ENCODE measurements at regions not wholly inside any gene's neighbourhood (a gene's known extent, or its start where the extent isn't known, plus 50 kb on each side); places are given as distances from the start of the nearest gene placed in this dataset.

DNA sequence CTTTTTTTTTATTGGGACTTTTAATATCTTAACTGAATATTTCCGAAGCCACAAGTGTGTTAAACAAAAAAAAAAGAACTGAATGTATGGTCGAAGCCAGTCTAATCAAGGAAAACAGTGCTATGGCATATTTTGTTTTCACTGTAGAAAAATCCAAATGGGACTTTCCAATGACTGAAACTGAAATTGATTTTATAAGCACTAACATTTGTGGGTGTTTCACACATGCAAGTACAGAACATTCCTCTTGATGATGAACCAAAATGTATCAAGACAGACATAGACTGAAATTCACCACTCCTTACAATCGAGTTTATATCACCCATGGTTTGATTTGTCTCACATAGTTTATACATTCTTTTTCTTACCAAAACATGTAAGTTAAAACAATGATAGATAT is 1026.8 kb downstream of the CDH18 start:
- DNase-seq, result no peak
- H3K27ac ChIP-seq (ENCODE audit: insufficient read depth in 1 of 2, low read depth in 1 of 2, low read length in 2 of 2, poor library complexity in 1 of 2, severe bottlenecking in 2 of 2), result no peak overlapping the region
- WGBS (ENCODE audit: insufficient coverage), result 60% methylated on average over 1 of the region's 3 CpGs
- ChIA-PET POLR2A (no interaction called here), CTCF (no interaction called here)
- no peaks in the 10 kb centered on the region for H3K4me1 ChIP-seq (ENCODE audit: control extremely low read depth in 1 of 4, control insufficient read depth in 4 of 4, insufficient read depth in 4 of 4, low read length in 3 of 4)
- H3K36me3 ChIP-seq (ENCODE audit: control insufficient read depth in 4 of 4, insufficient read depth in 4 of 4, low read length in 3 of 4), result no peaks in the 10 kb centered on the region
- H3K4me3 ChIP-seq (ENCODE audit: control insufficient read depth in 1 of 7, extremely low read depth in 1 of 7, insufficient read depth in 4 of 7, low read depth in 2 of 7, low read length in 6 of 7), result no peak overlapping the region
- H3K27me3 ChIP-seq (replicated peaks in 2 of 5; ENCODE audit: control insufficient read depth in 4 of 5, insufficient read depth in 5 of 5, low read length in 4 of 5), result no peaks in the 10 kb centered on the region
- no peaks in the 10 kb centered on the region for H3K9me3 ChIP-seq (ENCODE audit: control extremely low read depth in 1 of 5, control insufficient read depth in 4 of 5, insufficient read depth in 2 of 5, low read depth in 1 of 5, low read length in 4 of 5)

DNA sequence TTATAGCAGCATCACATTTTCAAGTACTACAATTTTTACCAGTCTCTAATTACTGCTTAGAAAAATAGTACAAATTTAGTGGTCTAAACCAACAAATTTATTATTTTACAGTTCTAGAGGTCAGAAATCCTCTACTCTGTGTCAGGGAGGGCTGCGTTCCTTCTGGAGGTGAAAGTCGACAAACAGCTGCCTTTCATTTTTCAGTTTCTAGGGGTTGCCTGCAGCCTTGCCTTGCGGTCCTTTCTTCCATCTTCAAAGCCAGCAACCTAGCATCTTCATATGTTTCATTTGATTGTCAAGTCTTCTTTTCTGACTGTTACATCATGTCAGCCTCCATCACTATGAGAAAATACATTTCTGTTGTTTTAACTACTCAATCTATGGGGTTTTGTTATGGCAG is 1022.1 kb downstream of the CDH18 start:
- POLR2A ChIA-PET, result no interaction called here
- Histone ChIP-seq H3K27me3 (replicated peaks in 2 of 5; ENCODE audit: control insufficient read depth in 4 of 5, insufficient read depth in 5 of 5, low read length in 4 of 5) (no peaks in the 10 kb centered on the region), H3K4me3 (ENCODE audit: control insufficient read depth in 1 of 7, extremely low read depth in 1 of 7, insufficient read depth in 4 of 7, low read depth in 2 of 7, low read length in 6 of 7) (no peak overlapping the region), H3K27ac (ENCODE audit: insufficient read depth in 1 of 2, low read depth in 1 of 2, low read length in 2 of 2, poor library complexity in 1 of 2, severe bottlenecking in 2 of 2) (no peak overlapping the region), H3K36me3 (ENCODE audit: control insufficient read depth in 4 of 4, insufficient read depth in 4 of 4, low read length in 3 of 4) (no peaks in the 10 kb centered on the region), H3K4me1 (ENCODE audit: control extremely low read depth in 1 of 4, control insufficient read depth in 4 of 4, insufficient read depth in 4 of 4, low read length in 3 of 4) (no peaks in the 10 kb centered on the region), H3K9me3 (ENCODE audit: control extremely low read depth in 1 of 5, control insufficient read depth in 4 of 5, insufficient read depth in 2 of 5, low read depth in 1 of 5, low read length in 4 of 5) (no peaks in the 10 kb centered on the region)
- CTCF ChIA-PET, result no interaction called here
- 100% methylated on average over 3 of the region's 3 CpGs for WGBS (ENCODE audit: insufficient coverage)
- no peak for DNase-seq

DNA sequence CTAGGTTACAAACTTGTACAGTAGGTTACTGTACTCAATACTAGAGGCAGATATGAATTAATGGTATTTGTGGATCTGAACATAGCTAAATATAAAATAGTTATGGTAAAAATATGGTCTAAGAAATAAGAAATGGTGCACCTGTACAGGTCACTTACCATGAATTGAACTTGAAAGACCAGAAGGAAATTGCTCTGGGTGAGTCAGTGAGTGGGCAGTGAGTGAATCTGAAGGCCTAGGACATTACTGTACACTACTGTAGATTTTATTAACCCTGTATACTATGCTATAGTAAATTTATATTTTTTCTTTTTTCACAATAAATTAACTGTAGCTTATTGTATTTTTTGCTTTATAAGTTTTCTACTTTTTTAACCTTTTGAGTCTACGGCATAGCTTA is 1020.4 kb downstream of the CDH18 start:
- Histone ChIP-seq H3K4me3 (ENCODE audit: control insufficient read depth in 1 of 7, extremely low read depth in 1 of 7, insufficient read depth in 4 of 7, low read depth in 2 of 7, low read length in 6 of 7) (no peak overlapping the region), H3K4me1 (ENCODE audit: control extremely low read depth in 1 of 4, control insufficient read depth in 4 of 4, insufficient read depth in 4 of 4, low read length in 3 of 4) (no peaks in the 10 kb centered on the region), H3K36me3 (ENCODE audit: control insufficient read depth in 4 of 4, insufficient read depth in 4 of 4, low read length in 3 of 4) (no peaks in the 10 kb centered on the region), H3K27me3 (replicated peaks in 2 of 5; ENCODE audit: control insufficient read depth in 4 of 5, insufficient read depth in 5 of 5, low read length in 4 of 5) (no peaks in the 10 kb centered on the region), H3K27ac (ENCODE audit: insufficient read depth in 1 of 2, low read depth in 1 of 2, low read length in 2 of 2, poor library complexity in 1 of 2, severe bottlenecking in 2 of 2) (no peak overlapping the region), H3K9me3 (ENCODE audit: control extremely low read depth in 1 of 5, control insufficient read depth in 4 of 5, insufficient read depth in 2 of 5, low read depth in 1 of 5, low read length in 4 of 5) (no peaks in the 10 kb centered on the region)
- CTCF ChIA-PET, result no interaction called here
- DNase-seq, result no peak
- WGBS (ENCODE audit: insufficient coverage), result no CpG with 5 or more reads among the region's 1 CpG
- POLR2A ChIA-PET, result no interaction called here

- ChIA-PET POLR2A (no interaction called here), CTCF (no interaction called here)
- H3K4me3 ChIP-seq (ENCODE audit: control insufficient read depth in 1 of 7, extremely low read depth in 1 of 7, insufficient read depth in 4 of 7, low read depth in 2 of 7, low read length in 6 of 7), result no peak overlapping the region
- 100% methylated on average over 3 of the region's 6 CpGs for WGBS (ENCODE audit: insufficient coverage)
- no peaks in the 10 kb centered on the region for H3K36me3 ChIP-seq (ENCODE audit: control insufficient read depth in 4 of 4, insufficient read depth in 4 of 4, low read length in 3 of 4)
- H3K4me1 ChIP-seq (ENCODE audit: control extremely low read depth in 1 of 4, control insufficient read depth in 4 of 4, insufficient read depth in 4 of 4, low read length in 3 of 4), result no peaks in the 10 kb centered on the region
- H3K9me3 ChIP-seq (ENCODE audit: control extremely low read depth in 1 of 5, control insufficient read depth in 4 of 5, insufficient read depth in 2 of 5, low read depth in 1 of 5, low read length in 4 of 5), result no peaks in the 10 kb centered on the region
- DNase-seq, result no peak
- H3K27ac ChIP-seq (ENCODE audit: insufficient read depth in 1 of 2, low read depth in 1 of 2, low read length in 2 of 2, poor library complexity in 1 of 2, severe bottlenecking in 2 of 2), result no peak overlapping the region
- H3K27me3 ChIP-seq (replicated peaks in 2 of 5; ENCODE audit: control insufficient read depth in 4 of 5, insufficient read depth in 5 of 5, low read length in 4 of 5), result no peaks in the 10 kb centered on the region
These were observed 1019.0 kb downstream of the CDH18 start for GRCh38 chr5:18968966-18969365.

GRCh38 chr5:18970000-18970399 is 1018.0 kb downstream of the CDH18 start:
- no peak for DNase-seq
- ChIA-PET CTCF (no interaction called here), POLR2A (no interaction called here)
- 60% methylated on average over 2 of the region's 5 CpGs for WGBS (ENCODE audit: insufficient coverage)
- Histone ChIP-seq H3K27ac (ENCODE audit: insufficient read depth in 1 of 2, low read depth in 1 of 2, low read length in 2 of 2, poor library complexity in 1 of 2, severe bottlenecking in 2 of 2) (no peak overlapping the region), H3K4me3 (ENCODE audit: control insufficient read depth in 1 of 7, extremely low read depth in 1 of 7, insufficient read depth in 4 of 7, low read depth in 2 of 7, low read length in 6 of 7) (no peak overlapping the region), H3K36me3 (ENCODE audit: control insufficient read depth in 4 of 4, insufficient read depth in 4 of 4, low read length in 3 of 4) (no peaks in the 10 kb centered on the region), H3K9me3 (ENCODE audit: control extremely low read depth in 1 of 5, control insufficient read depth in 4 of 5, insufficient read depth in 2 of 5, low read depth in 1 of 5, low read length in 4 of 5) (no peaks in the 10 kb centered on the region), H3K27me3 (replicated peaks in 2 of 5; ENCODE audit: control insufficient read depth in 4 of 5, insufficient read depth in 5 of 5, low read length in 4 of 5) (no peaks in the 10 kb centered on the region), H3K4me1 (ENCODE audit: control extremely low read depth in 1 of 4, control insufficient read depth in 4 of 4, insufficient read depth in 4 of 4, low read length in 3 of 4) (no peaks in the 10 kb centered on the region)

DNA sequence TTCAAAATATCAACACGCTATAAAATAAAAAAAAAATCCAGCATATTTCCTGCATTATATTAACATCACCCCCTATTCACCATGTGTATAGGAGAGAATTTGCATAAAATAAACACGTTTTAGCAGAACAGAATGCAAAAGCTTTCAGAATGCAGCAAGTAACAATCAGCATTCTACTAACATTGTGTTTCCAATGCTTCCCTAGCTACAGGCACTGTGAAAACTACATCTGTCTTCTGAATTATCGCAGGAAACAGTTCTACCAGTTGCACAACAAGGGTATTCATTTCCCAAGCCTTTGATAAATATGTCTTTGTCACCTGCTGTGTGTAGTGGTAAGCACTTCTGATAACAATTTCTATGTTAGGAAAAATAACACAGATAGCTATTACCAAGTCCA is 1015.8 kb downstream of the CDH18 start:
- no CpG with 5 or more reads among the region's 3 CpGs for WGBS (ENCODE audit: insufficient coverage)

GRCh38 chr5:18975624-18976023 is 1012.4 kb downstream of the CDH18 start:
- CTCF ChIA-PET, result no interaction called here
- POLR2A ChIA-PET, result no interaction called here
- no peaks in the 10 kb centered on the region for H3K9me3 ChIP-seq (ENCODE audit: control extremely low read depth in 1 of 5, control insufficient read depth in 4 of 5, insufficient read depth in 2 of 5, low read depth in 1 of 5, low read length in 4 of 5)
- no peak for DNase-seq
- H3K36me3 ChIP-seq (ENCODE audit: control insufficient read depth in 4 of 4, insufficient read depth in 4 of 4, low read length in 3 of 4), result no peaks in the 10 kb centered on the region
- WGBS (ENCODE audit: insufficient coverage), result 0% methylated on average over 1 of the region's 5 CpGs
- no peaks in the 10 kb centered on the region for H3K4me1 ChIP-seq (ENCODE audit: control extremely low read depth in 1 of 4, control insufficient read depth in 4 of 4, insufficient read depth in 4 of 4, low read length in 3 of 4)
- H3K27me3 ChIP-seq (replicated peaks in 2 of 5; ENCODE audit: control insufficient read depth in 4 of 5, insufficient read depth in 5 of 5, low read length in 4 of 5), result no peaks in the 10 kb centered on the region
- H3K4me3 ChIP-seq (ENCODE audit: control insufficient read depth in 1 of 7, extremely low read depth in 1 of 7, insufficient read depth in 4 of 7, low read depth in 2 of 7, low read length in 6 of 7), result no peak overlapping the region
- no peak overlapping the region for H3K27ac ChIP-seq (ENCODE audit: insufficient read depth in 1 of 2, low read depth in 1 of 2, low read length in 2 of 2, poor library complexity in 1 of 2, severe bottlenecking in 2 of 2)

More for the DNA sequence above, 1015.8 kb downstream of the CDH18 start:
- Histone ChIP-seq H3K4me3 (ENCODE audit: control insufficient read depth in 1 of 7, extremely low read depth in 1 of 7, insufficient read depth in 4 of 7, low read depth in 2 of 7, low read length in 6 of 7) (no peak overlapping the region), H3K27me3 (replicated peaks in 2 of 5; ENCODE audit: control insufficient read depth in 4 of 5, insufficient read depth in 5 of 5, low read length in 4 of 5) (no peaks in the 10 kb centered on the region), H3K36me3 (ENCODE audit: control insufficient read depth in 4 of 4, insufficient read depth in 4 of 4, low read length in 3 of 4) (no peaks in the 10 kb centered on the region), H3K27ac (ENCODE audit: insufficient read depth in 1 of 2, low read depth in 1 of 2, low read length in 2 of 2, poor library complexity in 1 of 2, severe bottlenecking in 2 of 2) (no peak overlapping the region), H3K4me1 (ENCODE audit: control extremely low read depth in 1 of 4, control insufficient read depth in 4 of 4, insufficient read depth in 4 of 4, low read length in 3 of 4) (no peaks in the 10 kb centered on the region), H3K9me3 (ENCODE audit: control extremely low read depth in 1 of 5, control insufficient read depth in 4 of 5, insufficient read depth in 2 of 5, low read depth in 1 of 5, low read length in 4 of 5) (no peaks in the 10 kb centered on the region)
- ChIA-PET POLR2A (no interaction called here), CTCF (interaction anchor here (0.6 kb wide), 1 partner anchor 1354 kb away, joined by 3 read pairs; no protein-coding TSS in a partner anchor)
- DNase-seq, result no peak

GRCh38 chr5:18977880-18978279 is 1010.1 kb downstream of the CDH18 start:
- ChIA-PET CTCF (no interaction called here), POLR2A (no interaction called here)
- DNase-seq, result no peak
- WGBS (ENCODE audit: insufficient coverage), result no CpG with 5 or more reads among the region's 1 CpG
- Histone ChIP-seq H3K4me1 (ENCODE audit: control extremely low read depth in 1 of 4, control insufficient read depth in 4 of 4, insufficient read depth in 4 of 4, low read length in 3 of 4) (no peaks in the 10 kb centered on the region), H3K27ac (ENCODE audit: insufficient read depth in 1 of 2, low read depth in 1 of 2, low read length in 2 of 2, poor library complexity in 1 of 2, severe bottlenecking in 2 of 2) (no peak overlapping the region), H3K9me3 (ENCODE audit: control extremely low read depth in 1 of 5, control insufficient read depth in 4 of 5, insufficient read depth in 2 of 5, low read depth in 1 of 5, low read length in 4 of 5) (no peaks in the 10 kb centered on the region), H3K36me3 (ENCODE audit: control insufficient read depth in 4 of 4, insufficient read depth in 4 of 4, low read length in 3 of 4) (no peaks in the 10 kb centered on the region), H3K27me3 (replicated peaks in 2 of 5; ENCODE audit: control insufficient read depth in 4 of 5, insufficient read depth in 5 of 5, low read length in 4 of 5) (no peaks in the 10 kb centered on the region), H3K4me3 (ENCODE audit: control insufficient read depth in 1 of 7, extremely low read depth in 1 of 7, insufficient read depth in 4 of 7, low read depth in 2 of 7, low read length in 6 of 7) (no peak overlapping the region)
